H9 (cell line): ENCODE measurements at regions not wholly inside any gene's neighbourhood (a gene's known extent, or its start where the extent isn't known, plus 50 kb on each side); places are given as distances from the start of the nearest gene placed in this dataset.

Experiments used
- DNase-seq: peaks from one replicate; pipeline ENCODE4 v3.0.0-alpha.2; 2017
- H2AFZ ChIP-seq: one replicate; pipeline ENCODE4 v1.6.1; 2013; ENCODE audit warnings: mild to moderate bottlenecking, low read length, control low read depth, moderate library complexity
- H2AK5ac ChIP-seq: 2 replicates; pipeline ENCODE4 v1.6.1; 2013; ENCODE audit warnings: low read length, control low read depth, mixed read lengths; ENCODE audit not compliant: insufficient read length
- H2BK120ac ChIP-seq: one replicate; pipeline ENCODE4 v1.6.1; 2013; ENCODE audit warnings: low read depth, mild to moderate bottlenecking, low read length, control low read depth, inconsistent platforms; ENCODE audit not compliant: poor library complexity, severe bottlenecking
- H2BK12ac ChIP-seq: 2 replicates; pipeline ENCODE4 v1.6.1; 2013; ENCODE audit warnings: low read length, control low read depth, mixed read lengths, low read depth; ENCODE audit not compliant: insufficient read length
- H2BK15ac ChIP-seq: 2 replicates; pipeline ENCODE4 v1.6.1; 2013; ENCODE audit warnings: low read depth, low read length, control low read depth
- H2BK20ac ChIP-seq: one replicate; pipeline ENCODE4 v1.6.1; 2013; ENCODE audit warnings: low read depth, mild to moderate bottlenecking, low read length, control low read depth, inconsistent platforms; ENCODE audit not compliant: poor library complexity, severe bottlenecking
- H2BK5ac ChIP-seq: 2 replicates; pipeline ENCODE4 v1.6.1; 2013; ENCODE audit warnings: low read length, control low read depth, mixed read lengths; ENCODE audit not compliant: insufficient read length
- H3K14ac ChIP-seq: 2 replicates; pipeline ENCODE4 v1.6.1; 2013; ENCODE audit warnings: low read length, control low read depth; ENCODE audit not compliant: insufficient read depth
- H3K18ac ChIP-seq: 2 replicates; pipeline ENCODE4 v1.6.1; 2013; ENCODE audit warnings: low read depth, mild to moderate bottlenecking, mixed read lengths, low read length, control low read depth; ENCODE audit not compliant: insufficient read length
- H3K23ac ChIP-seq: 2 replicates; pipeline ENCODE4 v1.6.1; 2013; ENCODE audit warnings: low read length, control low read depth, mixed read lengths, low read depth; ENCODE audit not compliant: insufficient read length
- H3K23me2 ChIP-seq: 2 replicates; pipeline ENCODE4 v1.6.1; 2013; ENCODE audit warnings: low read depth, mild to moderate bottlenecking, mixed read lengths, low read length, control low read depth; ENCODE audit not compliant: insufficient read length, poor library complexity, severe bottlenecking
- H3K27ac ChIP-seq: 2 replicates; pipeline ENCODE4 v1.5.1; 2013; ENCODE audit warnings: low read length, control low read depth, mixed read lengths, low read depth; ENCODE audit not compliant: insufficient read length
- H3K27me3 ChIP-seq: 2 replicates; pipeline ENCODE4 v1.6.1; 2013; ENCODE audit warnings: low read length, control low read depth, inconsistent platforms; ENCODE audit not compliant: insufficient read depth
- H3K4ac ChIP-seq: 2 replicates; pipeline ENCODE4 v1.6.1; 2013; ENCODE audit warnings: low read depth, mild to moderate bottlenecking, control low read depth, inconsistent platforms, low read length, moderate library complexity
- H3K4me1 ChIP-seq: 2 replicates; pipeline ENCODE4 v1.6.1; 2013; ENCODE audit warnings: low read length, control low read depth, inconsistent platforms; ENCODE audit not compliant: insufficient read depth
- H3K4me2 ChIP-seq: 2 replicates; pipeline ENCODE4 v1.6.1; 2013; ENCODE audit warnings: low read length, control low read depth, mixed read lengths; ENCODE audit not compliant: insufficient read length, insufficient read depth
- H3K56ac ChIP-seq: 2 replicates; pipeline ENCODE4 v1.6.1; 2013; ENCODE audit warnings: low read depth, mild to moderate bottlenecking, mixed read lengths, low read length, control low read depth; ENCODE audit not compliant: insufficient read length
- H3K79me1 ChIP-seq: 2 replicates; pipeline ENCODE4 v1.6.1; 2013; ENCODE audit warnings: low read depth, mild to moderate bottlenecking, moderate library complexity, low read length, control low read depth, inconsistent platforms; ENCODE audit not compliant: insufficient read depth, poor library complexity, severe bottlenecking
- H3K79me2 ChIP-seq: 2 replicates; pipeline ENCODE4 v1.6.1; 2013; ENCODE audit warnings: low read length, control low read depth, inconsistent platforms; ENCODE audit not compliant: insufficient read depth
- H3K9ac ChIP-seq: 2 replicates; pipeline ENCODE4 v1.6.1; 2013; ENCODE audit warnings: low read length, control low read depth, mixed read lengths; ENCODE audit not compliant: insufficient read length; ENCODE audit errors: extremely low read depth
- H3K9me3 ChIP-seq: one replicate; pipeline ENCODE4 v1.6.1; 2013; ENCODE audit warnings: low read depth, low read length, inconsistent platforms; ENCODE audit not compliant: control insufficient read depth
- H3T11ph ChIP-seq: one replicate; pipeline ENCODE4 v1.6.1; 2013; ENCODE audit warnings: mild to moderate bottlenecking, low read length, control low read depth, inconsistent platforms
- H4K20me1 ChIP-seq: one replicate; pipeline ENCODE4 v1.6.1; 2013; ENCODE audit not compliant: control insufficient read depth, insufficient read length, insufficient read depth
- H4K5ac ChIP-seq: 2 replicates; pipeline ENCODE4 v1.6.1; 2013; ENCODE audit warnings: low read depth, mild to moderate bottlenecking, mixed read lengths, low read length, control low read depth; ENCODE audit not compliant: insufficient read length
- H4K8ac ChIP-seq: replicated peaks from 2 replicates; pipeline ENCODE4 v1.6.1; 2013; ENCODE audit warnings: low read length, control low read depth, mixed read lengths, low read depth; ENCODE audit not compliant: insufficient read length
- H4K91ac ChIP-seq: 2 replicates; pipeline ENCODE4 v1.6.1; 2013; ENCODE audit warnings: low read depth, mild to moderate bottlenecking, moderate library complexity, mixed read lengths, low read length, control low read depth; ENCODE audit not compliant: insufficient read length
- H3K27ac Mint-ChIP-seq, 3 experiments: 2 replicates in 2 of 3; 3 replicates in 1 of 3; pipeline ENCODE4 v1.8.0; 2020 to 2021; ENCODE audit warnings: mixed read lengths in 3 of 3, mild to moderate bottlenecking in 1 of 3, moderate library complexity in 1 of 3
- H3K27me3 Mint-ChIP-seq: 2 replicates; pipeline ENCODE4 v1.8.0; 2021; ENCODE audit warnings: low read depth, mild to moderate bottlenecking, moderate library complexity, mixed read lengths
- H3K36me3 Mint-ChIP-seq, 3 experiments: 2 replicates in 2 of 3; 3 replicates in 1 of 3; pipeline ENCODE4 v1.8.0; 2020 to 2021; ENCODE audit warnings: low read depth in 3 of 3, mixed read lengths in 3 of 3; ENCODE audit not compliant: insufficient read depth in 1 of 3
- H3K4me1 Mint-ChIP-seq, 2 experiments: 2 replicates each; pipeline ENCODE4 v1.8.0; 2020; ENCODE audit warnings: mixed read lengths in 2 of 2
- H3K4me3 Mint-ChIP-seq, 2 experiments: 2 replicates in 1 of 2; 3 replicates in 1 of 2; pipeline ENCODE4 v1.8.0; 2020 to 2021; ENCODE audit warnings: mild to moderate bottlenecking in 2 of 2, mixed read lengths in 2 of 2, moderate library complexity in 1 of 2
- H3K9me3 Mint-ChIP-seq, 2 experiments: 2 replicates in 1 of 2; 3 replicates in 1 of 2; pipeline ENCODE4 v1.8.0; 2020; ENCODE audit warnings: mild to moderate bottlenecking in 2 of 2, mixed read lengths in 2 of 2, moderate library complexity in 1 of 2
- TF ChIP-seq, protein P1 (sequence below): fragments of 200-600 bp; sonication (generic); conservative IDR thresholded peaks from 3 replicates; pipeline ENCODE4 v1.8.0; 2021; ENCODE audit warnings: antibody characterized with exemption, mild to moderate bottlenecking

DNA sequence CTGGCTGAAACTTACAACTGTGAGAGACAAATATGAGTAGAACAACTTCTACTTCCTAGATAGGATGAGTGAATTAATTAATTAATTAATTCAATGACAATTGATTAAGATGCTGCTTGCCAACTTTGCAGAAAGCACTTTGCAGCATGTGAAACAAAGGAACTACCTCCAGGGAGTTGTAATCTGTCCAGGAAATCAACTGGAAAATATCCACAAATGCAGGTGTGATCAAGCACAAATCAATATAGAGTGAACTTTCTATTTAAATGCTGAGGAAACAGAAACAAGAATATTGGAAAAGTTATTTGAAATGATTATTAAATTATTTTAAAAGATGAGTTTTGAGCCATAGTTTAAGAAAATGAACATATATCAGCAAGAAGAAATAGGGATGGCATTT lies 163.9 kb upstream of the ARID2 start:
- no peaks in the 10 kb centered on the region for H3K9me3 ChIP-seq
- no peak overlapping the region for H2BK12ac ChIP-seq
- H3K4me1 ChIP-seq: no peaks in the 10 kb centered on the region
- Mint-ChIP-seq H3K27me3 (no peaks in the 10 kb centered on the region; the same call in 1 of the 2 replicates), H3K9me3 (no peaks in the 10 kb centered on the region; a peak in 1 of 5 replicates), H3K36me3 (no peaks in the 10 kb centered on the region), H3K4me3 (no peak overlapping the region), H3K27ac (no peak overlapping the region), H3K4me1 (no peaks in the 10 kb centered on the region; a peak in 1 of 4 replicates)
- H3K18ac ChIP-seq: no peak overlapping the region
- H3K4me2 ChIP-seq: no peak overlapping the region
- H3K27ac ChIP-seq: no peak overlapping the region
- H2BK15ac ChIP-seq: no peak overlapping the region
- TF ChIP-seq, protein P1, sequence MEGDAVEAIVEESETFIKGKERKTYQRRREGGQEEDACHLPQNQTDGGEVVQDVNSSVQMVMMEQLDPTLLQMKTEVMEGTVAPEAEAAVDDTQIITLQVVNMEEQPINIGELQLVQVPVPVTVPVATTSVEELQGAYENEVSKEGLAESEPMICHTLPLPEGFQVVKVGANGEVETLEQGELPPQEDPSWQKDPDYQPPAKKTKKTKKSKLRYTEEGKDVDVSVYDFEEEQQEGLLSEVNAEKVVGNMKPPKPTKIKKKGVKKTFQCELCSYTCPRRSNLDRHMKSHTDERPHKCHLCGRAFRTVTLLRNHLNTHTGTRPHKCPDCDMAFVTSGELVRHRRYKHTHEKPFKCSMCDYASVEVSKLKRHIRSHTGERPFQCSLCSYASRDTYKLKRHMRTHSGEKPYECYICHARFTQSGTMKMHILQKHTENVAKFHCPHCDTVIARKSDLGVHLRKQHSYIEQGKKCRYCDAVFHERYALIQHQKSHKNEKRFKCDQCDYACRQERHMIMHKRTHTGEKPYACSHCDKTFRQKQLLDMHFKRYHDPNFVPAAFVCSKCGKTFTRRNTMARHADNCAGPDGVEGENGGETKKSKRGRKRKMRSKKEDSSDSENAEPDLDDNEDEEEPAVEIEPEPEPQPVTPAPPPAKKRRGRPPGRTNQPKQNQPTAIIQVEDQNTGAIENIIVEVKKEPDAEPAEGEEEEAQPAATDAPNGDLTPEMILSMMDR: no peak
- H3K14ac ChIP-seq: no peak overlapping the region
- no peak overlapping the region for H2BK20ac ChIP-seq
- no peaks in the 10 kb centered on the region for H3K27me3 ChIP-seq
- no peak overlapping the region for H4K91ac ChIP-seq
- no peak overlapping the region for H4K8ac ChIP-seq
- H3K79me2 ChIP-seq: no peaks in the 10 kb centered on the region
- H4K5ac ChIP-seq: no peak overlapping the region
- no peak for DNase-seq
- H2BK5ac ChIP-seq: no peak overlapping the region
- no peak overlapping the region for H3K56ac ChIP-seq
- H4K20me1 ChIP-seq: no peaks in the 10 kb centered on the region
- H2AFZ ChIP-seq: no peak overlapping the region
- no peak overlapping the region for H3K4ac ChIP-seq
- no peak overlapping the region for H2AK5ac ChIP-seq
- no peak overlapping the region for H2BK120ac ChIP-seq
- no peak overlapping the region for H3T11ph ChIP-seq
- no peaks in the 10 kb centered on the region for H3K79me1 ChIP-seq
- H3K9ac ChIP-seq: no peak overlapping the region
- H3K23me2 ChIP-seq: no peaks in the 10 kb centered on the region
- H3K23ac ChIP-seq: no peak overlapping the region
